GM19324 (cell line): ENCODE measurements at regions not wholly inside any gene's neighbourhood (a gene's known extent, or its start where the extent isn't known, plus 50 kb on each side); places are given as distances from the start of the nearest gene placed in this dataset.
"Not testable (repeated sequence)": the region's sequence is repeated elsewhere in the genome, so short reads cannot be mapped to it uniquely, and the experiment has no call there.

Experiments
- ATAC-seq: cut with Tn5 transposase; IDR thresholded peaks from one replicate; pipeline ENCODE4 v1.9.1; 2021; ENCODE audit warnings: mild to moderate bottlenecking, moderate library complexity; ENCODE audit not compliant: unreplicated experiment, low FRiP score

DNA sequence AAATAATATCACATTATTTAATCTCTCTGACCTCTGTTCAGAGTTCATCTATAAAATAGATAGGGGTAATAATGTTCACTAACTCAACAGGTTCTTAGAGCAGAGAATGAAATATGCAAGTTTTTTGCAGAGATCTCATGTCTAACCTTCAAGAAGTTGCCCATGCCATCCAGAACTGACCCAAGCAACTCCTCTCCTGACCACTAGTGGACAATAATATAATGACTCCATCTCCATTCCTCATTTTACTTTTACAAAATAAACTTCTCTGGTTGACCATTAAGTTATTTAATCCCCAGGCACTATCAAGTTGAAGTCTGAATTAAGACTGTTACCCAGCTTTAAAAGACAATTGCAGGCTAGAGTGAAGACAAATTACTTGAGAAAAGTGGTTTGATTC lies 382.6 kb downstream of the KCNA4 start:
- no peak for ATAC-seq

DNA sequence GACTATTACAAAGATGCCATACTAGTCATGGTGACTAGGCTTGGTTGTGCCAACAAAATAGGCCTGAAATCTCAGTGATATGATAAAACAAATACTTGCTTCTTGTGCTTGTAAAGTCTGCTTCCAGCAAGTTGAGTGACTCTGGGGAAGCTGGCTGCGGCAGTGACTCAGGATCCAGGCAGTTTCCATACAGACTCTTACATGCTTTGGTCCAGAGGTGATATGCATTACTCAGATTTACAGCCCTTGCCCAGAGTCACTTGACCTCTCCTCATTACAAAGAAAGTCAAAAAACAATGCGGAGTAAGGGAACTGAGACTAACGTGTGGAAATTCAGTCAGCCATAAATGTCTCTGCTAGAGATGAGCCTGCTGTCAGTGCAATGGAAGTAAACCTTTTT lies 387.5 kb downstream of the KCNA4 start:
- no peak for ATAC-seq

DNA sequence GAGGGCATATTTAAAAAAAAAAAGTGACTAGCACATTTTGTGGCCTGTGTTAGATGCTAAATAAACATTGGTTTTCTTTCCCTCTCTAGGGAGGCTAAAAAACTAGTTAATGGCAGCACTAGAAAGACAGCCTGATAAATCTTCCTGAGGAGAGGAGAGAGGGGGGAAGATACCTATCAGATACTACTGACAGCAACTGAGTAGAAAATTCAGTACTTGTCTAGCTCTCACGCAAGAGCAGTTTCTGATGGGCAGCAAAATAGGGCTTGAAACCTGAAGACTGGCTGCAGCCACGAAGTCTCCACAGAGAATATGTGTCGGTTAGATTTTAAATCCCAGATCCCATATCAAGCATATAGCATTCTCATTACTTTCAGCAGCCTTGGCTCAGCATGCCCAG lies 388.2 kb downstream of the KCNA4 start:
- no peak for ATAC-seq

DNA sequence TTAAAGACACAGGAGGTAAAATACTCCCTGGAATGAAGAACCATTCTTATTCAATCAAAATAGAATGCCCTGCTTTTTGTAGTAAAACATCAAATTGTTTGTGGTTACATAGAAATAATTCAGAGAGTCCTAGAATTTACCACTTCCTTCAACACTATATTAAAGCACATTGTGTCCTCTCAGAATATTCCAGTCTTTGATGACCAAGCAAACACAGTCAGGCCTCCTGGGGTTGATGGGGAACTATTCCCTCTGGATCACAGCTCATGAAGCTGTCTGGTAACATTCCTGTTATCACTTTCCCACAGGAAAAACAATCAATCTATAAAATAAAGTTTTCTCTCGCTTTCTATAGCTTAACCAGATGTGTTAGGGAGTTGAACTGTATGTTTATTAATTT lies 389.3 kb downstream of the KCNA4 start:
- no peak for ATAC-seq

DNA sequence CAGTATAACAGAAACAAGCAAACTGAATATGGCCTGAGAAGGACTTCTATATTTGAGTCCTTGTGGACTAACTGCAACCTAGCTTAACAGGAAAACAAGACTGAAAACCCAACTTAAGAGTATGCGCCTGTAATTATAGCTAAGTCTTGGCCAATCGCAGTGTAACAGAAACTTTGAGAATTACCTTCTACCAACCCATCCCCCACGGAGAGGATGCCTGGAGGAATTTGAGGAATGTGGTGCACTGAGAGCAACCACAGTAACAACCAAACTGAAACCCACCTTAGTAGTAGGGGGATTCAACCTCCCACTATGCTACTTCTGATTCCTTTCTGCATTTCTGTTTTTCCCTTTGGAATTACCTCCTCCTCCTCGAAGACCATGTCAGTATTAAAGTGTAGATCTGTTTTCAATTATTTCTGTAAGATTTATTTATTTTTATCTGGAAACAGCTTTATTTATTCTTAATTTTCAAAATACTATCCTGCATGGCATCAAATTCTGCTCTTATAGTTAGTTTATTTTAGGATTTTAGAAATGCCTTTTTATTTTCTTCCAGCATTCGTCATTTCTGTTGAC lies 393.6 kb downstream of the KCNA4 start:
- ATAC-seq = no peak

DNA sequence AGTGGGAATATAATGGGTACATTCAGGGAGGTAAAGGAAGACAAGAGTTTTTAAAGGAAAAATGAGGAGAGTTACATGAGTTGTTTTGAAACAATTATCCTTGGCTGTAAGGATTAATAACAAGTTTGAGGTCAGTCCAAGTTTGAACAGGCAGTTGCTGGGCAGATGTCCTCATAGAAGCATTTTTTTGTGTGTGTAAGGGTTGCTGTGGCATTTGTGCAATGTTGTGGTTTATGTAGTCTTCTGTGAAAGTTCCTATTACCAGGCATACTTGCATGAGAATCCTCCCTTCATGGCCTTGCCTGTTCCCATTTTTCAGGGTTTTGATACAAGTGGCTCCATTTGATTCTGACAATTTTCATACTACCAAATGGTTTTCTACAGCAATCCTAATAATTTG lies 400.2 kb downstream of the KCNA4 start:
- ATAC-seq = no peak

DNA sequence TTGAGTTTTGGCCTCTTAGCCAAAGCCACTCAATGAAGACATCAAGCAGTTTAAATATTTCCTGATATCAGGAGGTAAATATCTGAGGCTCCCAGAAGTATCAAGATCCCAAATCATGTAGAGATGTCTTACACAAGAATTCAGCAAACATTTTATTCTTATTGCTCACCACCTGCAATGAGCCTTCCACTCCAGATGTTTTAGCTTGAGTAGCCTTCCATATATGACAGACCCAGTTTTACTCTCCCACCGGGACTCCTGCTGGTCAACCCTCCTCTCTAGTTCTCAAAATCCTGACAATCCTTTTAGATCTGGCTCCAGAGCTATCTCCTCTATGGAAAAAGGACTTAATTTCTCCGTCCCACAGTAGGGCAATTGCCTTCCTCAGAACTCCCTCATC lies 404.4 kb downstream of the KCNA4 start:
- no peak for ATAC-seq

DNA sequence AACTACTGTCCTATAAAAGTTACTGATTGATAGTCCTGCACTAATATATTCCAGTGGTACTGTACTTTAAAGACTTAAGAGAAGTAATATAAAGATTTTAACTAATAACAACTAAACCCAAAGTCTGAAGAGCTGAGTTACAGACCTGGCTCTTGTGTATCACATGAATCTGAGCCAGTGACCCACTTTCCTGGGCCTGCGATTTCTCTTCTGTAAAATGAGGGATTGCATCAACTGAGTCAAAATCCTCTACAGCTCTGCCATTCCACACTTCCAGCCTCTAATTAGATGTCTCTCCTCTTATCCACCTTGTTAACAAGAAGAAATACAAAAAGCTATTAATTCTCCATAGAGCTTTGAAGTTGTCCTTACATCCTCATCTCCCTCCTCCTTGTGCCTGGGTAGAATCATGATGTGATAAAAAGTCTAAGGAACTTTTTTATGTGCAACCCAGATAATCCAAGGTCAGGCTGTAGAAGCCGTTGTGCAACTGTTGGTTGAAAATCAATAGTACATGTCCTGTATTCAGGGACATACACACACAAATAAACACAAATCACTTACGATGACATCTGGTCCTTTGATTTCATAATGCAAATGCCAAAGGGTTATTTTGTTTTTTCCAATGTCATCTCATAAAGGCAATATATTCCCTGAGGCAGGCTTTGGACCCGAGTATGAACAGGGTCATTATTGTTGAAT lies 410.3 kb downstream of the KCNA4 start:
- ATAC-seq = no peak

DNA sequence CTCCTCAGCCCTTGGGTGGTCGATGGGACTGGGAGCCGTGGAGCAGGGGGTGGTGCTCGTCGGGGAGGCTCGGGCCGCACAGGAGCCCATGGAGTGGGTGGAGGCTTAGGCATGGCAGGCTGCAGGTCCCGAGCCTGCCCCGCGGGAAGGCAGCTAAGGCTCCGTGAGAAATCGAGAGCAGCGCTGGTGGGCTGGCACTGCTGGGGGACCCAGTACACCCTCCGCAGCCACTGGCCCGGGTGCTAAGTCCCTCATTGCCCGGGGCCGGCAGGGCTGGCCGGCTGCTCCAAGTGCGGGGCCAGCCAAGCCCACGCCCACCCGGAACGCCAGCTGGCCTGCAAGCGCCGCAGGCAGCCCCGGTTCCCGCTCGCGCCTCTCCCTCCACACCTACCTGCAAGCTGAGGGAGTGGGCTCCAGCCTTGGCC lies 416.7 kb downstream of the KCNA4 start:
- ATAC-seq = not testable (repeated sequence)

DNA sequence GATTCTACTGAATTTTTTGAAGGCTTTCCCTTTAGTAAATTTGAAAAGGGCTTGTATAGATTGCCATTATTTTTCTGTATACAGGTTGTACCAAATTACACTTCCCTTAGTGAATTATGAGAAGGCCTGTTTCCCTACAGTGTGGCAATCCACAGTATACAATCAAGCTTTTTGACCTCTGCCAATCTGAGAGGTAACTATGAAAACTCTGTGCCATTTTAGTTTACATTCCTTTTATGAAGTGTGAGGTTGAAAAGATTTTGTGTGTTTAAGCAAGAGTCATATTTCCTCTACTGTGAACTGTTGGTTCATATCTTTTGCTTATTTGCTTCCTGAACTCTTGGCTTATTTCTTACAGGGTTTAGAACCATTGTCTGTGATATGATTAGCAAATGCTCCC lies 432.5 kb downstream of the KCNA4 start:
- no peak for ATAC-seq

DNA sequence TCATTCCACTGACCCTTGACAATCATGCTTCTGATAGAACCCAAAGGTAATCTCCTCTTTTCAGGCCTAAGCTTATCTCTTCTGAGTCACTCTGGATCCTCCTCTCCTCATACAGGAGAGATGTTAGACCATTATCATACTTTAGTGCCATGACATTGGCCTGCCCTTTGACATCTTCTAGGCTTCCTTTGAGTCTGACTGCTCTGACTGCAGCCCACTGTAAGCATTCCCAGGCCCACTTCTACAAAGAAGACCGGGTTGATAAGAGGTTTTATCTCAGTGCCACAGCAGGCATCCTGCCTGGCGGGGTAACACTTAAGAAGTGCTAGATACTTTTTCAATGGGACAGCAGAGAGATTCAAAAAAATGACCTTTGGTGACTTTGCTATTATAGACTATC lies 438.0 kb downstream of the KCNA4 start:
- no peak for ATAC-seq

DNA sequence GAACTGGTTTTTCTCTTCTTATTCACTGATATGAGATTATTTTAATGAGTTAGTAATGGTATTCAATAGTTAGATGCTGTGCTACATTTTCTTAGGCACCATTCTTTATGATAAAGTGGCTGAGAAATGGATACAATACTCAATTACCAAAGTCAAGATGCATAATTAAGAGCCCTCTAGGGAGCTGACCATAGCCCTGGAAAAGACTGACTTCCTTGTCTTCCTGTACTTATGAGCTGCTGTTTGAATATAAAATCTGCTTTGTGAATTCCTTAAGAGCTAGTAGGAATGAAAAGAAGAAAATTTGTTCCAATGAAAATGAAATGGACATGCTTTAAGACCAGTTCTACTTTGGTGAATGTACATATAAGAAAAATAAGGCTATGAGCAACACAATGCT lies 452.3 kb downstream of the KCNA4 start:
- ATAC-seq = no peak

DNA sequence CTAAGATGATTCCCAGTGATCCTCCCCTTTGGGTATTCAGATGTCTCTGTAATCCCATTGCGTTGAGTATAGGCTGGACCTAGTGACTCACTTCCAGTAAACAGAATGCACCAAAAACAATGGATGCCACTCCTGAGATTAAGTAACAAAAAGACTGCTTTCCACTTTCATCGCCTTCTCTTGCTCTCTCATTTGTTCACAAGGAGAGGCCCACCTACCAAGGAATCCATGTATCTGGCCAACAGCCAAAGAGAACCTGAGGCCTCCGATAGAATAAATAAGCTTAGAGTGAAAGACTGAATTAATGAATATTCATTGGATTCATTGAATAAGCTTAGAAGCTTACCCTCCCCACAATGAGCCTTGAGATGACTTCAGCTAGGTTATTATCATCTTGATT lies 454.6 kb downstream of the KCNA4 start:
- no peak for ATAC-seq

DNA sequence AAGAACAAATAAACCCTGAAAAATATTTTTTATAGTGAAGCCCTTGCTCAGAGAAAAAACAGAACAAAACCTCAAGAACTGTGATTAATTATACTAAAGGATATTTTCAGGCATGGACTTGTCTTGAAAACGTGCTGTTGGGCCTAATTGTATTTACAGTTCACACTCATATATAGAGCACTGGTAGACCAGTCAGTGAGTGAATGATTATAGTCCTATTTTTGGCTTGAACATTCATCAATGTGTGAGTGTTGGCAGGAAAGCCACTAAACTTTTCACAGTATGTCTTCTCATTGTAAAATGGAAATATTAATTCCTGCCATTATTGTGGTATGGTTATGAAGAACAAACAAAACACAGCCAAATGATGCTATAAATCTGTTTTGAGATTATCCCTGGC lies 462.8 kb downstream of the KCNA4 start:
- no peak for ATAC-seq

DNA sequence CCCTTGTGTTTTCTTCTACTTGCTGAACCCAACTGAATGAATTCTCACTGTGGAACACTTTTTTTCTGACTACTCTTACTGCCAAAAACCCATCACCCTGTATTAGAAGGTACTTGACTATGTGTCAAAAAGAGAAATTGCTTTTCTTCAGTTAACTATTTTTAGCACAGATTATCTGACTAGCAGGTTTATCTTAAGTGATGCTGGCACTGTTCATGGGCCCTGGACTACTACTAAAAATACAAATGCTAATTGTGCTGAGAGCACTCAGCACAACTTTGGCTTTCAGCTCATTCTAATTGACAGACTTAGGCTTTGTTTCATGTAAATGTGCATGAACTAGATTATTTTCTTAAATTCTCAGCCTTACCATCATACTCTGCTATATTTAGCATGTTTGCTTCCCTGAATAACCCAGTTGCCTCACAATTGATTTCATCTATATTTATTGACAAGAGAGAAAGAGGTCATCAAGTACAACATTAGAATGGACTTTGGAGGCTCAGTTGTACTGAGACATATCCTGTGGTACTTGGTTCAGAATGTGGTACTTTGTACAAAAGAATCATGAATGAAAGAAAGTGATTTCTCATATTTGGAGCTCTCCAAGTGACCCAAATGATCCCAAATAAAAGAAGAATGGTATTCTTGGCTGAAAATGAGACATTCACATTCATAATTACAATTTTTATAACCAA lies 478.3 kb downstream of the KCNA4 start:
- ATAC-seq = no peak

DNA sequence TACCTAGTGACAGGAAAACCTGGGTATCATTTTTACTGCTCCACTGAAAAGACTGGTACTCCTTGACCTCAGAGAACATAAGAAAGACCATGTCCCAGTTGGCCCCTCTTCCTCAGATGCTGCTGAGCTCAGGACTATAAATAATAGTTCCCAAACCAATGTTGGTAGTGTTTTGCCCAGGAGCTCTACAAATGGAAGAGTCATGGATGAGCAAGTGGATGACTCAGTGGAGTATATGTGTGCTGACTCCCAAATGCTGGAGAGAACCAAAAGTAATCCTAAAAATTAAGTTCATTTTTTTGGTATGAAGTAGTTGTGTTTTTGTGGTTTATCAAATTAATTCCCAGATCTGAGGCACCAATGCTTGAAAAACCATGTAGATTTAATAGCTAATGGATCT lies 482.0 kb downstream of the KCNA4 start:
- ATAC-seq = no peak

DNA sequence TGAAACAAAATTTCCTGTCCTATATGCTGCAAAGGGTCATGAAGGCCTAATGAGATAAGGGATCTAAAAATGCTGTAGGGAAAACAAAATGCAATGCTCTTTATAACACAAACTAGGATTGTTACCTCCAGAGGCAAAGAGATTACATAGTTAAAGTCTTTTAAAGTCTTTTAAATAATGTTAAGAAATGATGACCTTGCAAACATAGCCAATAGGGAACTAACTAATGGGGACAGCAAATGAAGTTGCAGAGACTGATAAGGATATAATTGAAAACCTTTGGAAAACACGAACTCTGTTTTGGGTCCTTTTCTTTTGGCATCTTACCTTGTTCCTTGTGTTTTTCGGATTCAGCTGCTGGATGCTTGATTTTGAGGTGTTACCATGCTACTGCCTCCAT lies 485.9 kb downstream of the KCNA4 start:
- ATAC-seq = no peak

DNA sequence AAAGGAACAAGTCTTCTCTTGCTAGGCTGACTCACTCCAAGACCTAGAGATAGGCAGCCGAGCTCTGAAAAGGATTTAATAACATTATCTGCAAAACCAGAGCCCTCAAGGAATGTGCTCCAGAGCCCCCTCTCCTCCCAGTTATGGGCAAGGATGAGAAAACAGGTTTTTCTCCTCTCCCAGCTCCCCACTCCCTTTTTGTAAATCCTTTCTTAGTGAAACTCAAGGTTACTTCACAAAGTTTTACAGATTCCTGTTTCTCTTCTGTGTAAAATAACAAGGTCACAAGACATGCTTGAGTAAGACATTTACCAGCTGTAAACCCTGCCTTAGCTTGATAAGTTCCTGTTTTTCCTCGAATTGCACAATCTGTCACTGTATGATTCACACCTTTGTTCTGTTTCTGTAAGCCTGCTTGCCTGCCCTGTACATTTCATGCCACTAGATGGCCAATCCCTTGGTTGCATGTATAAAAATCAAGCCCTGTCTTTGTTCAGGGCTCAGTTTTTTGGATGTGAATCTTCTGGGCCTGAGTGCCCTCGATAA lies 489.4 kb downstream of the KCNA4 start:
- ATAC-seq = no peak

DNA sequence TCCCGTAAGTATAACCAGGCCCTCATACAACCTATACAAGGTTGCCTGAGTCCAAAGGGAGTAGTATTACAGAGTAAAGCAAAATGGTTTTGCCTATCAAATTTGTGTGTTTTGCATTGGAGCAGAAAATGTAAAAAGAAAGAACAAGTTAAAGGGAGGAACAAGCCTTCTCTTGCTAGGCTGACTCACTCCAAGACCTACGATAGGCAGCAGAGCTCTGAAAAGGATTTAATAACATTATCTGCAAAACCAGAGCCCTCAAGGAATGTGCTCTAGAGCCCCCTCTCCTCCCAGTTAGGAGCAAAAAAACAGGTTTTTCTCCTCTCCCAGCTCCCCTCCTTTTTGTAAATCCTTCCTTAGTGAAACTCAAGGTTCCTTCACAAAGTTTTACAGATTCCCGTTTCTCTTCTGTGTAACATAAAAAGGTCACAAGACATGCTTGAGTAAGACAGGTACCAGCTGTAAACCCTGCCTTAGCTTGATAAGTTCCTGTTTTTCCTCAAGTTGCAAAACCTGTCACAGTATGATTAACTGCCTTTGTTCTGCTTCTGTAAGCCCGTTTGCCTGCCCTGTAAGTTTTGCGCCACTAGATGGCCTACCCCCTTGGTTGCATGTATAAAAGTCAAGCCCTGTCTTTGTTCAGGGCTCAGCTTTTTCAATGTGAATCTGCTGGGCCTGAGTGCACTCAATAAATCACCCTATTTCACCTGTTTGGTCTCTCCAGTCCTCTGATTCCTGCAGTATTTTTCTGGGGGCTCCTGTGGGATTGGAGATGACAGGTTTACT lies 498.2 kb downstream of the KCNA4 start:
- no peak for ATAC-seq

DNA sequence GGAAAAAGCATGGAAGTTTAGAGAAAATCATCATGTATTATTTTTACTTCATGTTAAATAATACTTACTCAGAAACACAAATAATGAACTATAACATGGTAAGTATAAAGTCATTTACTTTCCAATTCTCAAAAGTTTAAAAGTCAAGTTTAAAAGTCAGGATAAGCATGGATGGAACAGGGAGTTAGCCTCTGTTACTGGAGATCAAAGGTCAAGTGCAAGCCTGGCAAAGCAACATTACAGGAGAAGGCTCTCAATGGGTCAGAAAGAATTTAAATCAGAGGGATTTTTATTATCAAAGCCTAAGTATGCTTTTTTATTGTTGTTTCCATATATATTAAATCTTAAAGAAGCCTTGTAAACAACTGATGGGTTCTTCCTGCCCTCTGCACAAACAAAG lies 505.4 kb downstream of the KCNA4 start:
- ATAC-seq = no peak

DNA sequence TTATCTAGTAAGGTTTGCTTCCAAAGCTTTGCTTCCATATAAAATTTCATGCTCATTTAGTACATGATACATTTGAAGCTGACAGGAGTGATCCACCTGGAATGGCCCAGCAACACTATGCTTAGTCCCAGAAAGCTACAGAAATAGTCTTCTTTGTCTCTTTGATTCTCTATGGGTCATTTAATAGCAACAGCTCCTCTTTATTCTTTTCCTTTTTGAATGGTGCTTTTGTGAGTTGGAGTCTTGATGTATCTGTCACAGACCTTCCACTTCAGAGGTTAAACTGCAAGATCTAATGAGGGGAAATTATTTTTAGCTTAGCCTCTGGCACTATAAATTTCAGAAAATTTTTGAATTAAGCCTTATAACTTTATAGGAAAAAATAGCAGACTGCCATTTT lies 509.5 kb downstream of the KCNA4 start:
- ATAC-seq = no peak
